WI38 (cell line): ENCODE measurements at regions not wholly inside any gene's neighbourhood (a gene's known extent, or its start where the extent isn't known, plus 50 kb on each side); places are given as distances from the start of the nearest gene placed in this dataset.

ENCODE experiments used
- H3K4me3 ChIP-seq: 2 replicates; pipeline ENCODE4 v1.5.1; 2011; ENCODE audit warnings: low read depth, mild to moderate bottlenecking, control low read depth, low read length
- CTCF ChIP-seq: IDR thresholded peaks from 2 replicates; pipeline ENCODE4 v1.5.1; 2012; ENCODE audit warnings: low read depth, mild to moderate bottlenecking, control low read depth, low read length

- no peak overlapping the region for H3K4me3 ChIP-seq
- no peak for TF ChIP-seq CTCF
Measured at GRCh38 chr4:181860668-181861067, 382.5 kb upstream of the TENM3 start.

- no peak for TF ChIP-seq CTCF
- no peak overlapping the region for H3K4me3 ChIP-seq
Measured at GRCh38 chr4:181863856-181864255, 379.3 kb upstream of the TENM3 start.

GRCh38 chr4:181870326-181870725 is 372.9 kb upstream of the TENM3 start:
- H3K4me3 ChIP-seq, result no peak overlapping the region
- TF ChIP-seq CTCF, result no peak

- no peak overlapping the region for H3K4me3 ChIP-seq
- no peak for TF ChIP-seq CTCF
Measured at GRCh38 chr4:181874602-181875001, 368.6 kb upstream of the TENM3 start.

- no peak overlapping the region for H3K4me3 ChIP-seq
- no peak for TF ChIP-seq CTCF
Measured at GRCh38 chr4:181877329-181877848, 365.8 kb upstream of the TENM3 start.

- no peak overlapping the region for H3K4me3 ChIP-seq
- no peak for TF ChIP-seq CTCF
Measured at GRCh38 chr4:181890031-181890430, 353.2 kb upstream of the TENM3 start.

GRCh38 chr4:181890911-181891310 is 352.3 kb upstream of the TENM3 start:
- H3K4me3 ChIP-seq, result no peak overlapping the region

More at GRCh38 chr4:181890911-181891310, 352.3 kb upstream of the TENM3 start:
- TF ChIP-seq CTCF, result no peak
